Chondrocyte (in vitro differentiated cells): ENCODE measurements at regions not wholly inside any gene's neighbourhood (a gene's known extent, or its start where the extent isn't known, plus 50 kb on each side); places are given as distances from the start of the nearest gene placed in this dataset.

ENCODE experiments used
- DNase-seq: peaks from one replicate; pipeline ENCODE4 v3.0.0; 2021; ENCODE audit warnings: mixed read lengths, low spot score
- H3K27ac Mint-ChIP-seq: one replicate; pipeline ENCODE4 v1.8.0; 2021; ENCODE audit warnings: mild to moderate bottlenecking, moderate library complexity, mixed read lengths; ENCODE audit not compliant: unreplicated experiment
- H3K27me3 Mint-ChIP-seq: 2 replicates; pipeline ENCODE4 v1.8.0; 2021; ENCODE audit warnings: low read depth, mixed read lengths
- H3K36me3 Mint-ChIP-seq: 2 replicates; pipeline ENCODE4 v1.8.0; 2021; ENCODE audit warnings: low read depth, mixed read lengths
- H3K4me1 Mint-ChIP-seq: 2 replicates; pipeline ENCODE4 v1.8.0; 2021; ENCODE audit warnings: low read depth, mild to moderate bottlenecking, mixed read lengths
- H3K4me3 Mint-ChIP-seq: one replicate; pipeline ENCODE4 v1.8.0; 2021; ENCODE audit warnings: mild to moderate bottlenecking, moderate library complexity, mixed read lengths; ENCODE audit not compliant: unreplicated experiment
- H3K9me3 Mint-ChIP-seq: 2 replicates; pipeline ENCODE4 v1.8.0; 2021; ENCODE audit warnings: low read depth, mixed read lengths
- TF ChIP-seq, protein P1 (sequence below): fragments of 200-600 bp; sonication (generic); IDR thresholded peaks from 2 replicates; pipeline ENCODE4 v1.5.0; 2021; ENCODE audit warnings: antibody characterized with exemption, mild to moderate bottlenecking, moderate library complexity

DNA sequence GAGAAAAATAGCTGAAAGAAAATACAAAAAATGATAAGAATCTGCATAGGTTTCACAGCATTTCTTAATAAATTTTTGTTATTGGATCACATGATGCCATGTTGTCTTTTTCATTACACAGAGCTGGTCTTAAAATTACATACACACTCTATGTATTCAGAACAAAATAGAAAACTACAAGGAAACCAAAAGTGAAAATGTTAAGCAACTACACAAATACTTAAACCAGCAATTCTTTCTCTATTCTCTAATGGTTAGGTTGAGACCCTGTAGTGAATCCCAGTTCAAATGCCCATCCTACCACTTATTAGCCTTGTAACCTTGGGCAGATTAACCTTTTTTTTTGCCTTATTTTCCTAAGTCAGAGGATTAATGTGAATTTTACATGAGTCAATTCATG is 2311.2 kb downstream of the PCDH7 start:
- Mint-ChIP-seq H3K36me3 (no peaks in the 10 kb centered on the region), H3K27ac (no peak overlapping the region), H3K4me1 (peaks cover 15% of the 10 kb centered on the region), H3K27me3 (no peaks in the 10 kb centered on the region), H3K9me3 (no peaks in the 10 kb centered on the region), H3K4me3 (no peak overlapping the region)
- TF ChIP-seq, protein P1, sequence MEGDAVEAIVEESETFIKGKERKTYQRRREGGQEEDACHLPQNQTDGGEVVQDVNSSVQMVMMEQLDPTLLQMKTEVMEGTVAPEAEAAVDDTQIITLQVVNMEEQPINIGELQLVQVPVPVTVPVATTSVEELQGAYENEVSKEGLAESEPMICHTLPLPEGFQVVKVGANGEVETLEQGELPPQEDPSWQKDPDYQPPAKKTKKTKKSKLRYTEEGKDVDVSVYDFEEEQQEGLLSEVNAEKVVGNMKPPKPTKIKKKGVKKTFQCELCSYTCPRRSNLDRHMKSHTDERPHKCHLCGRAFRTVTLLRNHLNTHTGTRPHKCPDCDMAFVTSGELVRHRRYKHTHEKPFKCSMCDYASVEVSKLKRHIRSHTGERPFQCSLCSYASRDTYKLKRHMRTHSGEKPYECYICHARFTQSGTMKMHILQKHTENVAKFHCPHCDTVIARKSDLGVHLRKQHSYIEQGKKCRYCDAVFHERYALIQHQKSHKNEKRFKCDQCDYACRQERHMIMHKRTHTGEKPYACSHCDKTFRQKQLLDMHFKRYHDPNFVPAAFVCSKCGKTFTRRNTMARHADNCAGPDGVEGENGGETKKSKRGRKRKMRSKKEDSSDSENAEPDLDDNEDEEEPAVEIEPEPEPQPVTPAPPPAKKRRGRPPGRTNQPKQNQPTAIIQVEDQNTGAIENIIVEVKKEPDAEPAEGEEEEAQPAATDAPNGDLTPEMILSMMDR = no peak
- no peak for DNase-seq

DNA sequence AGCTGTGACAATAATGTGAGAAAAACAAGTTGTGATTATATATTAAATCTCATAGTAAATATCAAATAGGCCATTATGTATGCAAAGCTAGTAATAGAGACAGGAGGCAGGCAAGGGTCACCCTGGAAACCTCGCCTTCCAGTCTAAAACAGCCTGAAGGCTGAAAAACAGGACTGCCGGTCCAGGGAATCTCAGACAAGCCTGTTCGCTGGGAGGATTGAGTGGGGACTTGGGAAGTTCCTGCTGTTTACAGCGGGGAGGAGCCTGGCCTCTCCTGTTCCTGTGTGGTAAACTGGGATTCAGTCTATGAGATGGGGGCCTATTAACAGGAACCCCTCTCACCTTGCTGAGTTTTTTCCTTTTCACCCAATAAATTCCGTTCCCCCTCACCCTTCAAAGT is 2317.3 kb downstream of the PCDH7 start:
- Mint-ChIP-seq H3K27me3 (no peaks in the 10 kb centered on the region), H3K27ac (no peak overlapping the region), H3K4me1 (no peaks in the 10 kb centered on the region), H3K9me3 (no peaks in the 10 kb centered on the region), H3K4me3 (no peak overlapping the region), H3K36me3 (no peaks in the 10 kb centered on the region)
- TF ChIP-seq, protein P1 = no peak
- no peak for DNase-seq

GRCh38 chr4:33045334-33045733 is 2325.2 kb downstream of the PCDH7 start:
- no peak overlapping the region for H3K4me3 Mint-ChIP-seq
- DNase-seq = no peak
- H3K27me3 Mint-ChIP-seq = no peaks in the 10 kb centered on the region
- H3K36me3 Mint-ChIP-seq = no peaks in the 10 kb centered on the region
- peak overlapping the region; percentile 56 for H3K27ac Mint-ChIP-seq
- H3K4me1 Mint-ChIP-seq = peaks cover 21% of the 10 kb centered on the region
- TF ChIP-seq, protein P1 = no peak
- H3K9me3 Mint-ChIP-seq = no peaks in the 10 kb centered on the region

GRCh38 chr4:33052241-33052640 is 2332.1 kb downstream of the PCDH7 start:
- TF ChIP-seq, protein P1 = no peak
- Mint-ChIP-seq H3K4me1 (peaks cover 5% of the 10 kb centered on the region), H3K27me3 (no peaks in the 10 kb centered on the region), H3K9me3 (no peaks in the 10 kb centered on the region), H3K36me3 (no peaks in the 10 kb centered on the region), H3K4me3 (no peak overlapping the region), H3K27ac (no peak overlapping the region)
- DNase-seq = no peak

DNA sequence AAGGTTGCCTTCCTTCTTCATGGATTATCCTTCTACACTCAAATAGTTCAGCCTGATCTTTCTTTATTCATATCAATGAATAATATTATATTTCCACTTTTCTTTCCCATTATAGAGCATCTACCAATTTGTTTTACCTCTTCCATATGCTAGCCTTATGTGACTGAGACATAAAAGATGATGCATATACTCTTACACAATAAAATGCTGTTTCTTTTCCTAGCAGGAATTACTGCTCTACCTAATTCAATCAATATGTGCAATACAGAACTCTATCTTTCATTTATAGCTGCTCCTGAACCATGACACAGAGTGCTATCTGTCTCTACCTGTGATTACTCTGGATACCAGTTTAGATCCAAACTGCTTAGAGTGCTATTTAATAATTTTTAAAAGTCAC is 2334.0 kb downstream of the PCDH7 start:
- Mint-ChIP-seq H3K9me3 (no peaks in the 10 kb centered on the region), H3K27ac (no peak overlapping the region), H3K27me3 (no peaks in the 10 kb centered on the region), H3K36me3 (no peaks in the 10 kb centered on the region), H3K4me3 (no peak overlapping the region), H3K4me1 (peaks cover 5% of the 10 kb centered on the region)
- TF ChIP-seq, protein P1 = no peak
- no peak for DNase-seq
